ENCODE measurements at regions not wholly inside any gene's neighbourhood (a gene's known extent, or its start where the extent isn't known, plus 50 kb on each side); places are given as distances from the start of the nearest gene placed in this dataset.
"Not testable (repeated sequence)": the region's sequence is repeated elsewhere in the genome, so short reads cannot be mapped to it uniquely, and the experiment has no call there.

- 86% methylated on average over 9 of the region's 20 CpGs for WGBS (ENCODE audit: insufficient coverage)
- ATAC-seq (replicated peaks in 1 of 4); H3K4me1 Mint-ChIP-seq; H3K27me3 ChIP-seq (replicated peaks in 1 of 2; ENCODE audit: control insufficient read depth in 2 of 2, extremely low read depth in 1 of 2, insufficient read depth in 2 of 2, low read length in 1 of 2); H3K4me3 Mint-ChIP-seq; H3K4me3 ChIP-seq (ENCODE audit: control insufficient read depth in 1 of 2, extremely low read depth in 1 of 2, low read length in 1 of 2); CTCF ChIA-PET; H3K27me3 Mint-ChIP-seq; H3K9me3 Mint-ChIP-seq; H3K9me3 ChIP-seq; H3K36me3 Mint-ChIP-seq; DNase-seq; H3K27ac ChIP-seq (ENCODE audit: low read length); POLR2A ChIA-PET; H3K36me3 ChIP-seq (ENCODE audit: control insufficient read depth in 2 of 2, extremely low read depth in 1 of 2, insufficient read depth in 1 of 2, low read length in 1 of 2); H3K27ac Mint-ChIP-seq; H3K4me1 ChIP-seq (ENCODE audit: control insufficient read depth in 1 of 2, extremely low read depth in 1 of 2, insufficient read depth in 2 of 2, low read length in 2 of 2): not testable (repeated sequence)
Observed at GRCh38 chr2:167558272-167558991, 670.2 kb downstream of the XIRP2 start.

GRCh38 chr2:167555098-167555720, 666.9 kb downstream of the XIRP2 start:
- WGBS (ENCODE audit: insufficient coverage): no CpG with 5 or more reads among the region's 2 CpGs
- Mint-ChIP-seq H3K4me3 (no peak overlapping the region), H3K9me3 (peaks cover 0 to 3% (median 3%) of the 10 kb centered on the region in 3 donors), H3K4me1 (no peaks in the 10 kb centered on the region), H3K27ac (no peak overlapping the region), H3K36me3 (no peaks in the 10 kb centered on the region), H3K27me3 (no peaks in the 10 kb centered on the region)
- POLR2A ChIA-PET: no interaction called here
- no peak overlapping the region for H3K4me3 ChIP-seq (ENCODE audit: control insufficient read depth in 1 of 2, extremely low read depth in 1 of 2, low read length in 1 of 2)
- CTCF ChIA-PET: no interaction called here
- no peak overlapping the region for H3K27ac ChIP-seq (ENCODE audit: low read length)
- no peak for ATAC-seq (replicated peaks in 1 of 4)
- no peak for DNase-seq
- H3K9me3 ChIP-seq: no peaks in the 10 kb centered on the region
- no peaks in the 10 kb centered on the region for H3K36me3 ChIP-seq (ENCODE audit: control insufficient read depth in 2 of 2, extremely low read depth in 1 of 2, insufficient read depth in 1 of 2, low read length in 1 of 2)
- no peaks in the 10 kb centered on the region for H3K27me3 ChIP-seq (replicated peaks in 1 of 2; ENCODE audit: control insufficient read depth in 2 of 2, extremely low read depth in 1 of 2, insufficient read depth in 2 of 2, low read length in 1 of 2)
- H3K4me1 ChIP-seq (ENCODE audit: control insufficient read depth in 1 of 2, extremely low read depth in 1 of 2, insufficient read depth in 2 of 2, low read length in 2 of 2): no peaks in the 10 kb centered on the region

GRCh38 chr2:167553635-167554034, 665.4 kb downstream of the XIRP2 start:
- CTCF ChIA-PET: no interaction called here
- Histone ChIP-seq H3K9me3 (no peaks in the 10 kb centered on the region), H3K27ac (ENCODE audit: low read length) (no peak overlapping the region), H3K4me1 (ENCODE audit: control insufficient read depth in 1 of 2, extremely low read depth in 1 of 2, insufficient read depth in 2 of 2, low read length in 2 of 2) (no peaks in the 10 kb centered on the region), H3K27me3 (replicated peaks in 1 of 2; ENCODE audit: control insufficient read depth in 2 of 2, extremely low read depth in 1 of 2, insufficient read depth in 2 of 2, low read length in 1 of 2) (no peaks in the 10 kb centered on the region), H3K36me3 (ENCODE audit: control insufficient read depth in 2 of 2, extremely low read depth in 1 of 2, insufficient read depth in 1 of 2, low read length in 1 of 2) (no peaks in the 10 kb centered on the region), H3K4me3 (ENCODE audit: control insufficient read depth in 1 of 2, extremely low read depth in 1 of 2, low read length in 1 of 2) (no peak overlapping the region)
- POLR2A ChIA-PET: no interaction called here
- no peaks in the 10 kb centered on the region for H3K36me3 Mint-ChIP-seq
- DNase-seq (no peak), ATAC-seq (replicated peaks in 1 of 4) (no peak)
- H3K4me3 Mint-ChIP-seq: no peak overlapping the region
- no peaks in the 10 kb centered on the region for H3K27me3 Mint-ChIP-seq
- H3K4me1 Mint-ChIP-seq: no peaks in the 10 kb centered on the region
- no CpG with 5 or more reads among the region's 2 CpGs for WGBS (ENCODE audit: insufficient coverage)
- no peak overlapping the region for H3K27ac Mint-ChIP-seq
- peaks cover 0 to 3% (median 3%) of the 10 kb centered on the region in 3 donors for H3K9me3 Mint-ChIP-seq

- WGBS (ENCODE audit: insufficient coverage): 30% methylated on average over 2 of the region's 4 CpGs
- no peaks in the 10 kb centered on the region for H3K27me3 Mint-ChIP-seq
- CTCF ChIA-PET: no interaction called here
- ATAC-seq (replicated peaks in 1 of 4): no peak
- no peaks in the 10 kb centered on the region for H3K4me1 ChIP-seq (ENCODE audit: control insufficient read depth in 1 of 2, extremely low read depth in 1 of 2, insufficient read depth in 2 of 2, low read length in 2 of 2)
- POLR2A ChIA-PET: no interaction called here
- H3K27ac ChIP-seq (ENCODE audit: low read length): no peak overlapping the region
- no peaks in the 10 kb centered on the region for H3K36me3 ChIP-seq (ENCODE audit: control insufficient read depth in 2 of 2, extremely low read depth in 1 of 2, insufficient read depth in 1 of 2, low read length in 1 of 2)
- no peak for DNase-seq
- no peak overlapping the region for H3K4me3 Mint-ChIP-seq
- peaks cover 3 to 4% (median 3%) of the 10 kb centered on the region in 3 donors for H3K9me3 Mint-ChIP-seq
- H3K36me3 Mint-ChIP-seq: no peaks in the 10 kb centered on the region
- H3K27me3 ChIP-seq (replicated peaks in 1 of 2; ENCODE audit: control insufficient read depth in 2 of 2, extremely low read depth in 1 of 2, insufficient read depth in 2 of 2, low read length in 1 of 2): no peaks in the 10 kb centered on the region
- H3K9me3 ChIP-seq: no peaks in the 10 kb centered on the region
- no peaks in the 10 kb centered on the region for H3K4me1 Mint-ChIP-seq
- H3K27ac Mint-ChIP-seq: no peak overlapping the region
- H3K4me3 ChIP-seq (ENCODE audit: control insufficient read depth in 1 of 2, extremely low read depth in 1 of 2, low read length in 1 of 2): no peak overlapping the region
Observed at GRCh38 chr2:167551416-167551815, 663.1 kb downstream of the XIRP2 start.

- H3K27me3 ChIP-seq (replicated peaks in 1 of 2; ENCODE audit: control insufficient read depth in 2 of 2, extremely low read depth in 1 of 2, insufficient read depth in 2 of 2, low read length in 1 of 2): no peaks in the 10 kb centered on the region
- H3K4me3 Mint-ChIP-seq: no peak overlapping the region
- H3K4me1 Mint-ChIP-seq: no peaks in the 10 kb centered on the region
- ATAC-seq (replicated peaks in 1 of 4) (no peak), DNase-seq (no peak)
- peaks cover 3 to 4% (median 3%) of the 10 kb centered on the region in 3 donors for H3K9me3 Mint-ChIP-seq
- WGBS (ENCODE audit: insufficient coverage): no CpG with 5 or more reads among the region's 1 CpG
- ChIA-PET POLR2A (no interaction called here), CTCF (no interaction called here)
- H3K27ac Mint-ChIP-seq: no peak overlapping the region
- no peak overlapping the region for H3K27ac ChIP-seq (ENCODE audit: low read length)
- no peak overlapping the region for H3K4me3 ChIP-seq (ENCODE audit: control insufficient read depth in 1 of 2, extremely low read depth in 1 of 2, low read length in 1 of 2)
- no peaks in the 10 kb centered on the region for H3K4me1 ChIP-seq (ENCODE audit: control insufficient read depth in 1 of 2, extremely low read depth in 1 of 2, insufficient read depth in 2 of 2, low read length in 2 of 2)
- H3K36me3 Mint-ChIP-seq: no peaks in the 10 kb centered on the region
- H3K36me3 ChIP-seq (ENCODE audit: control insufficient read depth in 2 of 2, extremely low read depth in 1 of 2, insufficient read depth in 1 of 2, low read length in 1 of 2): no peaks in the 10 kb centered on the region
- H3K9me3 ChIP-seq: no peaks in the 10 kb centered on the region
- H3K27me3 Mint-ChIP-seq: no peaks in the 10 kb centered on the region
Observed at GRCh38 chr2:167550448-167550847, 662.2 kb downstream of the XIRP2 start.

- POLR2A ChIA-PET: no interaction called here
- H3K4me1 Mint-ChIP-seq: no peaks in the 10 kb centered on the region
- WGBS (ENCODE audit: insufficient coverage): no CpG with 5 or more reads among the region's 2 CpGs
- H3K27me3 Mint-ChIP-seq: no peaks in the 10 kb centered on the region
- ATAC-seq (replicated peaks in 1 of 4) (no peak), DNase-seq (no peak)
- CTCF ChIA-PET: no interaction called here
- no peaks in the 10 kb centered on the region for H3K9me3 ChIP-seq
- H3K36me3 ChIP-seq (ENCODE audit: control insufficient read depth in 2 of 2, extremely low read depth in 1 of 2, insufficient read depth in 1 of 2, low read length in 1 of 2): no peaks in the 10 kb centered on the region
- no peak overlapping the region for H3K4me3 ChIP-seq (ENCODE audit: control insufficient read depth in 1 of 2, extremely low read depth in 1 of 2, low read length in 1 of 2)
- no peaks in the 10 kb centered on the region for H3K4me1 ChIP-seq (ENCODE audit: control insufficient read depth in 1 of 2, extremely low read depth in 1 of 2, insufficient read depth in 2 of 2, low read length in 2 of 2)
- H3K27ac Mint-ChIP-seq: no peak overlapping the region
- H3K9me3 Mint-ChIP-seq: peaks cover 3 to 4% (median 3%) of the 10 kb centered on the region in 3 donors
- H3K27ac ChIP-seq (ENCODE audit: low read length): no peak overlapping the region
- no peaks in the 10 kb centered on the region for H3K36me3 Mint-ChIP-seq
- H3K4me3 Mint-ChIP-seq: no peak overlapping the region
- H3K27me3 ChIP-seq (replicated peaks in 1 of 2; ENCODE audit: control insufficient read depth in 2 of 2, extremely low read depth in 1 of 2, insufficient read depth in 2 of 2, low read length in 1 of 2): no peaks in the 10 kb centered on the region
Observed at GRCh38 chr2:167548396-167548795, 660.1 kb downstream of the XIRP2 start.

Measured in T-cell (primary cell).